ENCODE measurements at regions not wholly inside any gene's neighbourhood (a gene's known extent, or its start where the extent isn't known, plus 50 kb on each side); places are given as distances from the start of the nearest gene placed in this dataset.

DNA sequence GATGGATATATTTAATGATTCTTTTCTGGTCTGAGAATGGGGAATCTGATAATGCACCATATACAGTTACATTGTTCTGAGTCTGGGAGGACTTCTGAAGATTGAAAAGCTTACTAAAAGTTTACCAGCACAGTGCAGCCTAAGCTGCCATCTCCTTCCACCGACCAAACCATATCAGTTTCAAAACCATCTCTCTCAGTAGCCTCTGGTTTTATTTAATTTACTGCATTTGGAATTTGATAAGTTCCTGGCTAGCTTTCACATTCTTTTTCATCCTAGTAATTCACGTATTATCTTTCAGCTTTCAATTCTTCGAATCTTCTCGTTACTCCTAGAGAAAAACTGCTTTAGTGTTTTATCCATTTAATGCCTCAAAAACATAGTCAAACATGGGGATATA is 181.4 kb upstream of the HCCS start:
- TF ChIP-seq, protein P1, sequence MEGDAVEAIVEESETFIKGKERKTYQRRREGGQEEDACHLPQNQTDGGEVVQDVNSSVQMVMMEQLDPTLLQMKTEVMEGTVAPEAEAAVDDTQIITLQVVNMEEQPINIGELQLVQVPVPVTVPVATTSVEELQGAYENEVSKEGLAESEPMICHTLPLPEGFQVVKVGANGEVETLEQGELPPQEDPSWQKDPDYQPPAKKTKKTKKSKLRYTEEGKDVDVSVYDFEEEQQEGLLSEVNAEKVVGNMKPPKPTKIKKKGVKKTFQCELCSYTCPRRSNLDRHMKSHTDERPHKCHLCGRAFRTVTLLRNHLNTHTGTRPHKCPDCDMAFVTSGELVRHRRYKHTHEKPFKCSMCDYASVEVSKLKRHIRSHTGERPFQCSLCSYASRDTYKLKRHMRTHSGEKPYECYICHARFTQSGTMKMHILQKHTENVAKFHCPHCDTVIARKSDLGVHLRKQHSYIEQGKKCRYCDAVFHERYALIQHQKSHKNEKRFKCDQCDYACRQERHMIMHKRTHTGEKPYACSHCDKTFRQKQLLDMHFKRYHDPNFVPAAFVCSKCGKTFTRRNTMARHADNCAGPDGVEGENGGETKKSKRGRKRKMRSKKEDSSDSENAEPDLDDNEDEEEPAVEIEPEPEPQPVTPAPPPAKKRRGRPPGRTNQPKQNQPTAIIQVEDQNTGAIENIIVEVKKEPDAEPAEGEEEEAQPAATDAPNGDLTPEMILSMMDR (IDR thresholded peaks at IDR 0.05), result no peak
- no peak for TF ChIP-seq POLR2AphosphoS5 (IDR thresholded peaks at IDR 0.05; ENCODE audit: low read depth, low read length)
- no peak for TF ChIP-seq SIN3A (IDR thresholded peaks at IDR 0.05; ENCODE audit: borderline replicate concordance, insufficient read depth, low read depth, low read length)

All from Panc1 (cell line).